ENCODE measurements at regions not wholly inside any gene's neighbourhood (a gene's known extent, or its start where the extent isn't known, plus 50 kb on each side); places are given as distances from the start of the nearest gene placed in this dataset.

DNA sequence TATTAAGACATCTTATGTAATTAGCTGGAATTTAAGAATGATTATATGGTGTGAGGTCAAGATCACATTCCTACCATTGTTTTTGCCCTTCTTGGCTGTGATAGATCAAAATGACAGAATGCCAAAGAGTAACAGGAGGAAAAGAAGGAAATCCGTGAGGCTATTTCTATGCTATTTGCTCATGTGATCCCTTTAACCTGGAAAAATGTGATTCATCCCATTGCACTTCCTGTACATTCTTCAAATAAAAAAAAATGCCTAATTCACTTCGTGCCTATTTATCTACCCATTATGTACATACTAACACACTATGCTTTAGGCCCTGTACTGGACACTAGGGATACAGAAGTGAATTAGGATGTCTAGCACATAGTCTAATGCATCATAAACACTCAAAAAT lies 154.1 kb upstream of the PAPPA start:
- H3K36me3 ChIP-seq (ENCODE audit: control insufficient read depth, insufficient read depth, low read length): no peaks in the 10 kb centered on the region

GRCh38 chr9:116000748-116001329 lies 152.8 kb upstream of the PAPPA start:
- Histone ChIP-seq H3K27ac (ENCODE audit: low read depth, low read length) (no peak overlapping the region), H3K9ac (ENCODE audit: low read length) (no peak overlapping the region), H3K4me1 (ENCODE audit: control insufficient read depth, insufficient read depth, low read length) (no peaks in the 10 kb centered on the region), H3K27me3 (ENCODE audit: control insufficient read depth, insufficient read depth, low read length) (no peaks in the 10 kb centered on the region), H3K4me3 (ENCODE audit: low read length) (no peak overlapping the region), H3K36me3 (ENCODE audit: control insufficient read depth, insufficient read depth, low read length) (no peaks in the 10 kb centered on the region)

More for the DNA sequence above, 154.1 kb upstream of the PAPPA start:
- H3K4me3 ChIP-seq (ENCODE audit: low read length): no peak overlapping the region
- no peaks in the 10 kb centered on the region for H3K27me3 ChIP-seq (ENCODE audit: control insufficient read depth, insufficient read depth, low read length)
- no peak overlapping the region for H3K9ac ChIP-seq (ENCODE audit: low read length)
- H3K4me1 ChIP-seq (ENCODE audit: control insufficient read depth, insufficient read depth, low read length): no peaks in the 10 kb centered on the region
- no peak overlapping the region for H3K27ac ChIP-seq (ENCODE audit: low read depth, low read length)

- Histone ChIP-seq H3K36me3 (ENCODE audit: control insufficient read depth, insufficient read depth, low read length) (no peaks in the 10 kb centered on the region), H3K4me1 (ENCODE audit: control insufficient read depth, insufficient read depth, low read length) (no peaks in the 10 kb centered on the region), H3K27ac (ENCODE audit: low read depth, low read length) (no peak overlapping the region), H3K9ac (ENCODE audit: low read length) (no peak overlapping the region), H3K4me3 (ENCODE audit: low read length) (no peak overlapping the region), H3K27me3 (ENCODE audit: control insufficient read depth, insufficient read depth, low read length) (no peaks in the 10 kb centered on the region)
These were observed 151.4 kb upstream of the PAPPA start for GRCh38 chr9:116002181-116002580.

DNA sequence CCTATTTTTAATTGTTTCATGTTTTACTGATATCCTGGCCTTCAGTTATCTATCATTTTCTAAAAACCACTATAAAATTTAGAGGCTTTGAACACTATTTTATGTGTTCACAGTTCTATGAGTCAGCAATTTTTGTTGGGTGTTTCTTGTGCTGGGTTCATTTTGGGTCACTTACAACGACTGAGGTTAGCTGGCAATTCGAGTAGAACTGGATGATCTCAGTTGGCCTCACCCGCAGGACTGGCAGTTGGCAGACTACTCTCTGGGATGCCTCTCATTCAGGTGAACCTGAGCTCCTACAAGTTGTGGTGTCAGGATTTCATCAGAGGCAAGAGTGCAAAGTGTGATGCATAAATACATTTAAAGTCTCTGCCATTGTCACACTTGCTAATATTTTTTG lies 151.0 kb upstream of the PAPPA start:
- no peak overlapping the region for H3K27ac ChIP-seq (ENCODE audit: low read depth, low read length)
- H3K27me3 ChIP-seq (ENCODE audit: control insufficient read depth, insufficient read depth, low read length): no peaks in the 10 kb centered on the region
- no peak overlapping the region for H3K9ac ChIP-seq (ENCODE audit: low read length)
- H3K4me1 ChIP-seq (ENCODE audit: control insufficient read depth, insufficient read depth, low read length): no peaks in the 10 kb centered on the region
- no peaks in the 10 kb centered on the region for H3K36me3 ChIP-seq (ENCODE audit: control insufficient read depth, insufficient read depth, low read length)
- H3K4me3 ChIP-seq (ENCODE audit: low read length): no peak overlapping the region

DNA sequence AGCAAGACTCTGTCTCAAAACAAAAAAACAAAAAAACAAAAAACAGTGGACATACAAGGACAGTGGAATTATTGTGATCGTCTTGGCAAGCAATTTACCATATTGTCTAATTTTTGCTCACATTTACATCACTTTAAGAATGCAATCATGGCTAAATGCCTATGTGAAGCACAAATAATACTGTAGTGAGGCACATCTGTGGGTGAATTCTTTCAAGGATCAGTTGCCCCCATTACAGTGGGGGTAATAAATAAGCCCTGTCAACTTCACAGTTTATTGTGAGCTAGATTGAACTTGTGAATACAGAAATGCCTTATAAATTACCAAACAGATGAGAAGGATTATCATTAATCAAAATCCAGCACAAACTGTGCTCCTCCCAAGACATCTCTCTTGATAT lies 150.2 kb upstream of the PAPPA start:
- Histone ChIP-seq H3K9ac (ENCODE audit: low read length) (no peak overlapping the region), H3K4me3 (ENCODE audit: low read length) (no peak overlapping the region), H3K36me3 (ENCODE audit: control insufficient read depth, insufficient read depth, low read length) (no peaks in the 10 kb centered on the region), H3K27me3 (ENCODE audit: control insufficient read depth, insufficient read depth, low read length) (no peaks in the 10 kb centered on the region), H3K4me1 (ENCODE audit: control insufficient read depth, insufficient read depth, low read length) (no peaks in the 10 kb centered on the region), H3K27ac (ENCODE audit: low read depth, low read length) (no peak overlapping the region)

- no peaks in the 10 kb centered on the region for H3K36me3 ChIP-seq (ENCODE audit: control insufficient read depth, insufficient read depth, low read length)
- H3K27ac ChIP-seq (ENCODE audit: low read depth, low read length): no peak overlapping the region
- no peak overlapping the region for H3K4me3 ChIP-seq (ENCODE audit: low read length)
- no peaks in the 10 kb centered on the region for H3K27me3 ChIP-seq (ENCODE audit: control insufficient read depth, insufficient read depth, low read length)
- H3K4me1 ChIP-seq (ENCODE audit: control insufficient read depth, insufficient read depth, low read length): no peaks in the 10 kb centered on the region
- H3K9ac ChIP-seq (ENCODE audit: low read length): no peak overlapping the region
These were observed 148.4 kb upstream of the PAPPA start for GRCh38 chr9:116005205-116005604.

- no peak overlapping the region for H3K4me3 ChIP-seq (ENCODE audit: low read length)
- no peak overlapping the region for H3K9ac ChIP-seq (ENCODE audit: low read length)
- no peak overlapping the region for H3K27ac ChIP-seq (ENCODE audit: low read depth, low read length)
- H3K4me1 ChIP-seq (ENCODE audit: control insufficient read depth, insufficient read depth, low read length): no peaks in the 10 kb centered on the region
- H3K36me3 ChIP-seq (ENCODE audit: control insufficient read depth, insufficient read depth, low read length): no peaks in the 10 kb centered on the region
- H3K27me3 ChIP-seq (ENCODE audit: control insufficient read depth, insufficient read depth, low read length): no peaks in the 10 kb centered on the region
These were observed 145.8 kb upstream of the PAPPA start for GRCh38 chr9:116007824-116008223.

GRCh38 chr9:116008278-116008677 lies 145.3 kb upstream of the PAPPA start:
- no peak overlapping the region for H3K27ac ChIP-seq (ENCODE audit: low read depth, low read length)
- no peak overlapping the region for H3K9ac ChIP-seq (ENCODE audit: low read length)
- H3K4me3 ChIP-seq (ENCODE audit: low read length): no peak overlapping the region
- no peaks in the 10 kb centered on the region for H3K27me3 ChIP-seq (ENCODE audit: control insufficient read depth, insufficient read depth, low read length)
- no peaks in the 10 kb centered on the region for H3K36me3 ChIP-seq (ENCODE audit: control insufficient read depth, insufficient read depth, low read length)
- H3K4me1 ChIP-seq (ENCODE audit: control insufficient read depth, insufficient read depth, low read length): no peaks in the 10 kb centered on the region

GRCh38 chr9:116009420-116009819 lies 144.2 kb upstream of the PAPPA start:
- Histone ChIP-seq H3K36me3 (ENCODE audit: control insufficient read depth, insufficient read depth, low read length) (no peaks in the 10 kb centered on the region), H3K4me3 (ENCODE audit: low read length) (no peak overlapping the region), H3K4me1 (ENCODE audit: control insufficient read depth, insufficient read depth, low read length) (no peaks in the 10 kb centered on the region), H3K9ac (ENCODE audit: low read length) (no peak overlapping the region), H3K27me3 (ENCODE audit: control insufficient read depth, insufficient read depth, low read length) (no peaks in the 10 kb centered on the region), H3K27ac (ENCODE audit: low read depth, low read length) (no peak overlapping the region)

DNA sequence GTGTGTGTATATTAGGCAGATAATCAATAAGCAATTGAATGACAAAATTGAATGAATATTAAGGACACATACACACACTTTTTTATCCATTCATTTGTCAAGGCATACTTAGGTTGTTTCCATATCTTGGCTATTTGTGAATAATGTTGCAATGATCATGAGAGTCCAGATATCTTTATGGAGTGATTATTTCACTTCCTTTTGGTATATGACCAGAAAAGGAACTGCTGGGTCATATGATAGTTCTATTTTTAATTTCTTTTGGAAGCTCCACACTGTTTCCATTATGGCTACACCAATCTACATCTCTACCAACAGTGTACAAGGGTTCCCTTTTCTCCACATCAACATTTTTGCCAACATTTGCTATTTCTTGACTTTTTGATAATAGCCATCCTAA lies 137.7 kb upstream of the PAPPA start:
- Histone ChIP-seq H3K9ac (ENCODE audit: low read length) (no peak overlapping the region), H3K27ac (ENCODE audit: low read depth, low read length) (no peak overlapping the region), H3K4me3 (ENCODE audit: low read length) (no peak overlapping the region), H3K27me3 (ENCODE audit: control insufficient read depth, insufficient read depth, low read length) (no peaks in the 10 kb centered on the region), H3K36me3 (ENCODE audit: control insufficient read depth, insufficient read depth, low read length) (no peaks in the 10 kb centered on the region), H3K4me1 (ENCODE audit: control insufficient read depth, insufficient read depth, low read length) (no peaks in the 10 kb centered on the region)

DNA sequence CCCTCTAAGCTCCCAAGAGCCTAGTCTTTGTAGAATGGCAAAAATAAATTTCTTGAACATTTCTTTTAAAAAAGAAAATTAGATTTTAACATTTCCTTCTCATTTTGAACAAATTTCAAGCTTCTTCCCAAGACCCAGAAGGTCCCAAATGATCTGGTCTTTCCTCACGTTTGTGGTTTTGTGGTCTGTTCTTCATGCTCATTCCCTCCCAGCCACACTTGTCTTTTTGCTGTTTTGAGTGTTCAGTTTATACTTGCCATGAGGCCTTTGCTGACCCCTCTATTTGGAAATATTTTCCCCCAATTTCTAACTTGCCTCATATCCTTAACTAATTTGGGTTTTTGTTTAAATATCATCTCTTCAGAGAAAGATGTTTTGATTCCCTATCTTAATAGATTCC lies 133.4 kb upstream of the PAPPA start:
- Histone ChIP-seq H3K4me3 (ENCODE audit: low read length) (no peak overlapping the region), H3K27ac (ENCODE audit: low read depth, low read length) (no peak overlapping the region), H3K36me3 (ENCODE audit: control insufficient read depth, insufficient read depth, low read length) (no peaks in the 10 kb centered on the region), H3K9ac (ENCODE audit: low read length) (no peak overlapping the region), H3K4me1 (ENCODE audit: control insufficient read depth, insufficient read depth, low read length) (no peaks in the 10 kb centered on the region), H3K27me3 (ENCODE audit: control insufficient read depth, insufficient read depth, low read length) (no peaks in the 10 kb centered on the region)

DNA sequence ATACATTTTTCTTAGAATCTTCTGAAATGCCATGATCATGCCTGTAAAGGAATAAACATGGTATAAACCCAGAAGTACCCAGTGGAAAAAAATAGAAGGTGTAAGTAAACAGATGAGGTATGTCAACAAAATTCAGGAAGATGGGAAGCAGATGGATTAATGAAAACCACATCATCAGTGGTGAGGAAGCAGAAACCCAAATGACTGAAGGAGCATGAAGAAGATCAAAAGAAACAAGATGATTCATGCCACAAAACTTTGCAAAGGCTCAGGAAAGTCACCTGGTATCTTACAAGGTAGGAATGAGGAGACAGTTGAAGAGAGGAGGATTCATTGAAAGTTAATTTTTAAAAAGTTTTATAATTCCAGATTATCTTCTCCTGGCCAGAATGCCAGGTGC lies 132.8 kb upstream of the PAPPA start:
- no peak overlapping the region for H3K4me3 ChIP-seq (ENCODE audit: low read length)
- no peak overlapping the region for H3K9ac ChIP-seq (ENCODE audit: low read length)
- no peaks in the 10 kb centered on the region for H3K36me3 ChIP-seq (ENCODE audit: control insufficient read depth, insufficient read depth, low read length)
- H3K4me1 ChIP-seq (ENCODE audit: control insufficient read depth, insufficient read depth, low read length): no peaks in the 10 kb centered on the region
- H3K27ac ChIP-seq (ENCODE audit: low read depth, low read length): no peak overlapping the region
- H3K27me3 ChIP-seq (ENCODE audit: control insufficient read depth, insufficient read depth, low read length): no peaks in the 10 kb centered on the region

GRCh38 chr9:116027096-116027495 lies 126.5 kb upstream of the PAPPA start:
- H3K36me3 ChIP-seq (ENCODE audit: control insufficient read depth, insufficient read depth, low read length): no peaks in the 10 kb centered on the region
- H3K4me3 ChIP-seq (ENCODE audit: low read length): no peak overlapping the region
- no peak overlapping the region for H3K9ac ChIP-seq (ENCODE audit: low read length)
- no peaks in the 10 kb centered on the region for H3K4me1 ChIP-seq (ENCODE audit: control insufficient read depth, insufficient read depth, low read length)
- no peak overlapping the region for H3K27ac ChIP-seq (ENCODE audit: low read depth, low read length)
- no peaks in the 10 kb centered on the region for H3K27me3 ChIP-seq (ENCODE audit: control insufficient read depth, insufficient read depth, low read length)
